ENCODE measurements at regions not wholly inside any gene's neighbourhood (a gene's known extent, or its start where the extent isn't known, plus 50 kb on each side); places are given as distances from the start of the nearest gene placed in this dataset.
"Not testable (repeated sequence)": the region's sequence is repeated elsewhere in the genome, so short reads cannot be mapped to it uniquely, and the experiment has no call there.

DNA sequence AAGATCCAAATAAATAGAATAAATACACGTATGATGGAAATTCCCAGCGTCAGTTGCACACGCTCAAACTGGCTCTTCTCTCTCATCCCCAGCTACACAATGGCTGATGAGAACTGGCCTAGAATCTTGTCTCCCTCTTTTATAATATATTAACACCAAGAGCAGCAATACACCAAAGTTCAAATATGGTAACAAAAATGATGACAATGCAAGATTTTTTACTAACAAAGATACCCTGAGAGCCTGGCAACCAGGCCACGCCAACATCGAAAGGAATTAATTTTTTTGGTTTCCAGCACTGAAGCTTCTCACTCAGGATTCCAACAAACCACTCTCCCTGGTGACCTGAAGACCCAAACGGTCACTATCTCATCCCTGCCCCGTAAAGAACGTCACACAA is 302.7 kb upstream of the ID2 start:
- H3K4me3 ChIP-seq: no peak overlapping the region
- H3K27me3 ChIP-seq: no peaks in the 10 kb centered on the region
- peaks cover 0 to 4% (median 0%) of the 10 kb centered on the region in 3 donors for H3K4me1 ChIP-seq
- TF ChIP-seq, protein P1, sequence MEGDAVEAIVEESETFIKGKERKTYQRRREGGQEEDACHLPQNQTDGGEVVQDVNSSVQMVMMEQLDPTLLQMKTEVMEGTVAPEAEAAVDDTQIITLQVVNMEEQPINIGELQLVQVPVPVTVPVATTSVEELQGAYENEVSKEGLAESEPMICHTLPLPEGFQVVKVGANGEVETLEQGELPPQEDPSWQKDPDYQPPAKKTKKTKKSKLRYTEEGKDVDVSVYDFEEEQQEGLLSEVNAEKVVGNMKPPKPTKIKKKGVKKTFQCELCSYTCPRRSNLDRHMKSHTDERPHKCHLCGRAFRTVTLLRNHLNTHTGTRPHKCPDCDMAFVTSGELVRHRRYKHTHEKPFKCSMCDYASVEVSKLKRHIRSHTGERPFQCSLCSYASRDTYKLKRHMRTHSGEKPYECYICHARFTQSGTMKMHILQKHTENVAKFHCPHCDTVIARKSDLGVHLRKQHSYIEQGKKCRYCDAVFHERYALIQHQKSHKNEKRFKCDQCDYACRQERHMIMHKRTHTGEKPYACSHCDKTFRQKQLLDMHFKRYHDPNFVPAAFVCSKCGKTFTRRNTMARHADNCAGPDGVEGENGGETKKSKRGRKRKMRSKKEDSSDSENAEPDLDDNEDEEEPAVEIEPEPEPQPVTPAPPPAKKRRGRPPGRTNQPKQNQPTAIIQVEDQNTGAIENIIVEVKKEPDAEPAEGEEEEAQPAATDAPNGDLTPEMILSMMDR (IDR thresholded peaks at IDR 0.05): no peak
- no peak for DNase-seq
- H3K36me3 ChIP-seq: no peaks in the 10 kb centered on the region
- intact Hi-C loops (cut with DNase I): no loop called here
- H3K27ac ChIP-seq: no peak overlapping the region
- WGBS, 2 donors: 79 to 83% methylated on average over 8 of the region's 8 CpGs
- H3K9me3 ChIP-seq: no peaks in the 10 kb centered on the region

DNA sequence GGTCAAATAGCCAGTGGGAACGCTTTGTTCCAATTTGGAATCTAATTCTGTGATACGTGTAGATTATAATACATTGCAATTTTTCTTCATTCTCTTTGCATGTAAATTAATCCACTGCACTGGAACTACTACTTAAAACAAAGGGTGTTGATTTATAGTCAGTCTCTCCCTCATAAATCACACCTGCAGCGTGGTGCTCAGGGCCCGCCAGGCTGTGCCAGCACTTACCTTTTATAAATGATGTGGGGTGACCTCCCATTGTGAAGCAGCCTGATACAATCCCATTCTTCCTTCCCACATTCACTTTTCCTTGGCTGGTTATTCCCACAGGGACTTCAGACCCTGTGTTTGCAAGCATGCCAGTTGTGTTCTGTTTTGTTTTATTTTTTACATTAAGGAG is 302.3 kb upstream of the ID2 start:
- Histone ChIP-seq H3K9me3 (no peaks in the 10 kb centered on the region), H3K27me3 (no peaks in the 10 kb centered on the region), H3K27ac (peak overlapping the region in 3 of 4 donors; percentile 11 to 32 (median 14)), H3K36me3 (no peaks in the 10 kb centered on the region), H3K4me3 (no peak overlapping the region), H3K4me1 (peaks cover 0 to 4% (median 0%) of the 10 kb centered on the region in 3 donors)
- no peak for TF ChIP-seq POLR2A (IDR thresholded peaks at IDR 0.05)
- TF ChIP-seq, protein P1 (IDR thresholded peaks at IDR 0.05): no peak
- intact Hi-C loops (cut with DNase I): no loop called here
- no peak for DNase-seq
- WGBS, 2 donors: 78 to 79% methylated on average over 4 of the region's 4 CpGs

DNA sequence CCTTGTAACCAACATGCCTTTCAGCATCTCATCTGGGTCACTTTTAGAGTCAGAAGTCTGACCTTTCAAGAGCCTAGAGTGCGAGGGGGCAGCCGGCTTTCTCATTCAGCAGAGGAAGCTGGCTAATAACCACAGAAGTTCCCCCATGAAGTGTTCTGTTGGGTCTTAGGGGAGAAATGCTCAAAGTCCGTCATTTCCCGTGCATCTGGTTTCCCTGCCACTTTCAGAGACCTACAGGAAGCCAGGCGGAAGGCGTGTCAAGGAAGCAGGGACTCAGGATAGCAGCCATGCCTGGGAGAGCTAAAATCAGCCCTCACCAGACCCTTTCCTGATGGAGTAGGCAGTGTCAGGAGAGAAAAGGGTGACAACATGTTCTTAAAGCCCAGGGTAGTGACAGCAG is 301.8 kb upstream of the ID2 start:
- DNase-seq: no peak
- Histone ChIP-seq H3K9me3 (no peaks in the 10 kb centered on the region), H3K36me3 (no peaks in the 10 kb centered on the region), H3K27me3 (no peaks in the 10 kb centered on the region), H3K27ac (peak overlapping the region in 3 of 4 donors; percentile 11 to 32 (median 14)), H3K4me1 (peaks cover 0 to 4% (median 0%) of the 10 kb centered on the region in 3 donors), H3K4me3 (no peak overlapping the region)
- intact Hi-C loops (cut with DNase I): no loop called here
- WGBS, 2 donors: 37 to 45% methylated on average over 4 of the region's 6 CpGs
- TF ChIP-seq, protein P1 (IDR thresholded peaks at IDR 0.05): no peak
- no peak for TF ChIP-seq POLR2A (IDR thresholded peaks at IDR 0.05)

DNA sequence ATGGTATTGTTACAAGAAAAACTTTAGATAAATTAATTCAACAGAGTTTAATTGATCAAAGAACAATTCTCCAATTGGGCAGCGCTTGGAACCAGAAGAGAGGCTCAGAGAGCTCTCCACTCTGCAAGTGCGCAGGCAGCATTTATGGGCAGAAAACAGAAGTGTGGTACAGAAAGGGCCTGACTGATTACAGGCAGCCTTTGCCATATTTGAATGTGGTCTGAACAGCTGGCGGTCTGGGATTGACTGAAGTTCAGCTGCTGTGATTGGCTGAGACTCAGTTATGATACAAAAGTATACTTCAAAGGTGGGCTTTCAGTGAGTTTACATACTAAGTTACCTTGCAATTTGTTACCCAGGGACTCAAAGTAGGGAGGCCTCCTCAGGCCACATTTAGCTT is 301.3 kb upstream of the ID2 start:
- H3K27me3 ChIP-seq: no peaks in the 10 kb centered on the region
- H3K9me3 ChIP-seq: no peaks in the 10 kb centered on the region
- H3K27ac ChIP-seq: peak overlapping the region in 2 of 4 donors; percentile 1 to 14
- intact Hi-C loops (cut with DNase I): no loop called here
- WGBS, 2 donors: 42 to 86% methylated on average over 3 of the region's 3 CpGs
- no peak for DNase-seq
- H3K4me3 ChIP-seq: no peak overlapping the region
- TF ChIP-seq POLR2A (IDR thresholded peaks at IDR 0.05): no peak
- TF ChIP-seq, protein P1 (IDR thresholded peaks at IDR 0.05): no peak
- H3K36me3 ChIP-seq: no peaks in the 10 kb centered on the region
- H3K4me1 ChIP-seq: peaks cover 0 to 4% (median 0%) of the 10 kb centered on the region in 3 donors

DNA sequence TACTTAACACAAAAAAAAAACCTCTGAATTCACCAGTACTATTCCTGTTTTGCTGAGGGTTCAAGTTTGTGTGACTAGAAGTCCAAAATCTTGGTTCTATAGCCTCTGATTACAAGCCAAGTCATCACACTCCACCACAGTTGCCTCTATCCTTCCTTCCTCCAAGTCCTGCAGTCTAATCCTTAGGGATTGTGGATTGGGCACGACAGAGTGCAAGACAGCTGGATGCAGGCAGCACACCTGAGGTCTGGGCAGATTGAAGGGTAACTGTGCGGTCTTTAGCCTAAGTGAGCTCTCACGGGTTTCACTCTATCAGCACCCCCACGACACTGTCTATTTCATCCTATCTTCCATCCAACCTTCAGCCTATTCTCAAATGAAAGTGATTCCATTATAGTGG is 299.4 kb upstream of the ID2 start:
- Histone ChIP-seq H3K27me3 (no peaks in the 10 kb centered on the region), H3K36me3 (no peaks in the 10 kb centered on the region), H3K4me1 (peaks cover 0 to 4% (median 0%) of the 10 kb centered on the region in 3 donors), H3K9me3 (no peaks in the 10 kb centered on the region), H3K4me3 (no peak overlapping the region), H3K27ac (no peak overlapping the region)
- no peak for TF ChIP-seq POLR2A (IDR thresholded peaks at IDR 0.05)
- TF ChIP-seq, protein P1 (IDR thresholded peaks at IDR 0.05): no peak
- intact Hi-C loops (cut with DNase I): no loop called here
- 75 to 85% methylated on average over 4 of the region's 4 CpGs for WGBS, 2 donors
- DNase-seq: no peak

DNA sequence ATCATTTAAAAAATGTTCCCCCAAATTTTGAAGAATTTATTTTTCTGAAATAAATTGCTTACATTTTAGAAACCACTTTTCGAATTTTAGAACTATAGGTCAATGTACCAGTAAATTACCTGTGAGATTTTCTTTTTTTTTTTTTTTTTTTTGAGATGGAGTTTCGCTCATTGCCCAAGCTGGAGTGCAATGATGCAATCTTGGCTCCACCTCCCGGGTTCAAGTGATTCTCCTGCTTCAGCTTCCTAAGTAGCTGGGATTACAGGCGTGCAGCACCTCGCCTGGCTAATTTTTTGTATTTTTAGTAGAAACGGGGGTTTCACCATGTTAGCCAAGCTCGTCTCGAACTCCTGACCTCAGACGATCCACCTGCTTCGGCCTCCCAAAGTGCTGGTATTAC is 295.1 kb upstream of the ID2 start:
- 67 to 88% methylated on average over 8 to 9 of the region's 10 CpGs for WGBS, 2 donors

More for the DNA sequence above, 295.1 kb upstream of the ID2 start:
- H3K36me3 ChIP-seq; H3K27ac ChIP-seq; H3K4me3 ChIP-seq; H3K4me1 ChIP-seq; H3K9me3 ChIP-seq; H3K27me3 ChIP-seq; intact Hi-C loops (cut with DNase I); DNase-seq: not testable (repeated sequence)
